ENCODE measurements at regions not wholly inside any gene's neighbourhood (a gene's known extent, or its start where the extent isn't known, plus 50 kb on each side); places are given as distances from the start of the nearest gene placed in this dataset.
"Not testable (repeated sequence)": the region's sequence is repeated elsewhere in the genome, so short reads cannot be mapped to it uniquely, and the experiment has no call there.

DNA sequence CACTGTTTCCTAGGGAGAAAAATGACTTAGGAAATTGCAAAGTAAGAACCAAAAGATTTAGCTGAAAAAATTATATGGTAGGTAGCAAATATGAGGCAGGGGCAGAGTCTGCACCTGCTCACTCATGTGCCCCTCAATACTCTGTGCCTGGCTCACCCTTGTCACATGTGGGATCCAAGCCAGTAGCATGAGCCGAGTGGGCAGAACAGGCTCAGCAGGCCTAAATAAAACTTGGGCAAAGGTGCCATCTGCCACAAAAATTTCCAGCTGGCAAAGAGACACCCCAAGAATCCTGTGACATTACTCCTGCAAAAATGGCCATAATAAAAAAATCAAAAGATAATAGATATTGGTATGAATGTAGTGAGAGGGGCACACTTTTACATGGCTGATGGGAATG is 1321.2 kb downstream of the NCAM2 start:
- no peak for DNase-seq

DNA sequence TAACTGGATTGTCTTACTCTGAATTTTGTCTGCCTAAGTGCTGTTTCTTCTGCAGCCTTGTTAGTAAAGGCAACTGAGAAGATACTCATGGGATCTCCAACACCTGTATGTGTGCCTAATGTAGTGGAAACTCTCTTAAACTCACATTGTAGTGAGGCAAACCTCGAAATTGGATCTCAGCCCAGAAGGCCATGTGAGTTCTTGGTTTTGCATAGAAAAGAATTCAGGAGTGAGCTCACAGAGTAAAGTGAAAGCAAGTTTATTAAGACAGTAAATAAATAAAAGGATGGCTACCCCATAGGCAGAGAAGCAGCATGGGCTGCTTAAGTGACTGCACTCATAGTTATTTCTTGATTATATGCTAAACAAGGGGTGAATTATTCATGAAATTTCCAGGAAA is 1344.7 kb downstream of the NCAM2 start:
- peak; percentile 51 for DNase-seq

DNA sequence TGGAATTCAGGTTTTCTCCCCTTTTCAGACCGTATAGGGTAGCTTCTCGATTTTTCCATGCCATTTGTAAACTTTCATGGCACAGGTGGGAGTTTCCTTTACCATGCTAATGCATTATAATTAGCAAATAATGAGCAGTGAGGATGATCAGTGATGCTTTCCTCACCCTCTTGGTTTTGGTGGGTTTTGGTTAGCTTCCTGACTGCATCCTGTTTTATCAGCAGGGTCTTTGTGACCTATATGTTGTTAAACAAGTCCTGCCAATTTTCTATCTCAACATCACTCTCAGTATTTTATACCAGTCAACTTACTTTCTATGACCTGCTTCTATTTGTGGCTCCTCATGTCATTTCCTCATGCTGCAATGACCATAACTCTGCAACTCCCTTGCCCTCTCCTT is 1345.1 kb downstream of the NCAM2 start:
- no peak for DNase-seq

DNA sequence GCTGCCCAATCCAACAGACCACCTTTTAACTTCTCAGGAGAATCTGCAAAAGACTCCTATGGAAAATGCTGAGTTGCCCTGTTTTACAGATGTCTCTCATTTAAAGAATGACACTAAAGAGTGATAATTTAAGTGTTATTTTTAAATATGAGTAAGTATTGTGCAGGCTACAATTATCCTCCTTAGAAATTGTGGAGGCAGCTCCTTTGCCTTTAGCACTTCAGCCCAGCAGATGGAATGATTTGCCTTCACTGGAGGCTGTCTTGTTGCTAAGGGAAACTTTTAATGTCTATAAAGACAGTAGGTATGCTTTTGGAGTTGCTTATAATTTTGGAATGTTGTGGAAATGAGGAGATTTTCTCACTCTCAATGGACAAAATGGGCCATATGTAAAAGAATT is 1345.5 kb downstream of the NCAM2 start:
- DNase-seq, result no peak

DNA sequence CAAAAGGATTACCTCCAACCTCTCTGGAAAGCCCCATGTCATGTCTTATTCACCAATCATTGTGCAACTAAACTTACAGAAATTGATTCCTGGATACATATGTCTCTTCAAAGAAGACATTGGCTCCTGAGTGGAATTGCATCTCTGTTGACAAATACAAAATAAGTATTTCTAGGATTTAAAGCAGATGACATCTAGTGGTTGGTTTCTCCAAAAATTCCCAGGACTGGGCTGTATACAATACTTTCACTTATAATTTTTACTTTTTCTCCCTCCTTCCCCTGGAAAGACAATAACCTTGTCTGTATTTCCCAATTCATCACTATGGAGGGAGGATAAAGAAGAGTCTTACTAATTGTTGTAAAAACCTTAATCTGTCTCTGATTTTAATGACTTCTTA is 1347.4 kb downstream of the NCAM2 start:
- no peak for DNase-seq

DNA sequence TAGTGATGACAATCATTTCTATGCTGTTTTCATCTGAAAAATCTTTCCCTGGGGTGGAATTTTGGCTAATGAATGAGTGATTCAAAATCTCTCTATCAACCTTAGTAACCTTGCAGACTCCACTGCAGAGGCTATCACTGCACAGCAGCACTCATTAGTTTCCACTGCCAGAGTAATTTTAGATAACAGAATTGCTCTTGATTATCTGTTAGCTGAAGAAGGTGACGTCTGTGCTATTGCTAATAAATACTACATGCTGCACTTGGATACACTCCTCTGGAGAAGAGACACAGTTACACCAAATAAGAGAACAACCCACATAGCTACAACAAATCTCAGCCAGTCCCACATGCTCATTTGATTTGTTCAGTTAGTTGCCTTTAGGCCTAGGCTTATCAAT is 1348.4 kb downstream of the NCAM2 start:
- no peak for DNase-seq

DNA sequence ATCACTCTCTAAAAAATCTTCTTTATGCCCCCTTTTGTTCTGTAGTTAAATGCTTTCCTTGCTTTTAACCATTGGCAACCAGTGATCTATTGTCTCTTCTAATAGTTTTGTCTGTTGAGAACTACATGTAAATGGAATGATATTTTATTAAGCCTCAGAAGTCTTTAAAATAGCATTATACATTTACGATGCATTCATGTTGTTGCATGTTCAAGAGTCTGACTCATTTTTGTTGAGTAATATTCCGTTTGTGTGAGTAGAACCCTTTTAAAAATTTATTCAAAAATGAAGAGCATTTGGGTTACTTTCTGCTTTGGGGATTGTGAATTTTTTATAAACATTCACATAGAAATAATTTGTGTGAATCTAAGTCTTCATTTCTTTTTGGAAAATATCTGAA is 1352.9 kb downstream of the NCAM2 start:
- no peak for DNase-seq

DNA sequence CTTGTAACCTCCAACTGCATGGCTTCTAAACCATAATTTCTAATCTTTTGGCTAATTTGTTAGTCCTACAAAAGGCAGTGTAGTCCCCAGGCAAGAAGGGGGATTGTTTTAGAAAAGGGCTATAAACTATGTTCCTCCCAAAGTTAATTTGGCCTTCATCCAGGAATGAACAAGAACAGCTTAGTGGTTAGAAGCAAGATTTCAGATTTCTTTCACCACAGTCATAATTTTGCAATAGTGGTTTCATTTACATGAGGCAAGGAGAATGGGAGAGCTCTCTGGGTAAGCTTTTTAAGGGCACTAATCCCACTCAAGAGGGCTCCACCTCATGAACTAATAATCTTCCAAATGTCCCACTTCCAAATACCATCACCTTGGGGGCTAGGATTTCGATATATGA is 1353.9 kb downstream of the NCAM2 start:
- no peak for DNase-seq

DNA sequence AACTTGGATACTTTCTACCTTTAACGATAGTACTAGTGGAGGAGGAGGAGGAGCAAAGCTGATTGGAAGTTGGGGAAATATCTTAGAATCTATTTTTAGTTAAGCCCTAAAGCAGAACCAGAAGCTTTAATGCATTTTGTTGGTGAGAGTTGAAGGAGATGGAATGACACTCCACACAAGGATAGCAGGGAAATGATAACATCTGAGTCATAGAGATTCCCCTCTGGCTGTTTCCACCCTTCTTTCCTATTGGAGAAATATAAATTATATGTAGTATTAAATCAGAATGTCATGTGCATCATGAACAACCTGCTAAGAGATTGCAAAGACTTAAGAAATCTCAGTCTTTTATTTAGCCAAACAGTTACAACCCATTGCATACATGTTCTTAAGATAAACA is 1357.7 kb downstream of the NCAM2 start:
- no peak for DNase-seq

DNA sequence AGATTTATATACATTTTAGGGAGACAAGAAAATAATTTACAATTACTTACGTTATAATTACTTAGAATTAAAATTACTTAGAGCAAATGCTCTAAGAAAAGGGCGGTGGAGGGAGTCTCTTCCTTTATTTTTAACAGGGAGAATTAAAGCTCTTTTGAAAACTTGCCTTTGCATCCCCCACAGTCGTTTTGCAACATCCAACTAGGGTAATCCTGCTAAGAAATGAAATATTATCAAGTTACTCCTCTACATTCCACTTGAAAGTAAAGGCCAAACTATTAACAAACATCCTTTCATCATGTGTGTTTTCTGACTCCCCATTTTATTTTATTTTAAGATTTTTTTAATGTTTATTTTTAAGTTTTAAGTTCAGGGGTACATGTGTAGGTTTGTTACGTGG is 1358.5 kb downstream of the NCAM2 start:
- DNase-seq, result no peak

DNA sequence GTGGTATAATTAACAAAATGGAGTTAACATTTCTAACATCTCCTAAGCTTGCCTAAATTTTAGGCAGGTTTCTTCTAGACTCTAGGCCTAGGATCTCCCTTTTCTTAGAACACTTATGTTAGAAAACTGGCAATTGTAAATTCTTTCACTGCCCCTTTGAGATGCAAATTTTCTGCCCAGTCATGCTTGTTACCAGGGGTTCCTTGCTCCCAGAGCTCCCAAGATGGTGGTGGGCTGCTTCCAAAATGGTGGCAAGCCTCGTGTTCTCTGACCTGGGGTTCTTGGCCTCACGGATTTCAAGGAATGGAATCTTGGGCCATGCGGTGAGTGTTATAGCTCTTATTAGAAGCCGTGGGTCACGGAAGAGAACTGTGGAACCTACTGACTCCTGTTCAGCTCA is 1361.4 kb downstream of the NCAM2 start:
- not testable (repeated sequence) for DNase-seq

DNA sequence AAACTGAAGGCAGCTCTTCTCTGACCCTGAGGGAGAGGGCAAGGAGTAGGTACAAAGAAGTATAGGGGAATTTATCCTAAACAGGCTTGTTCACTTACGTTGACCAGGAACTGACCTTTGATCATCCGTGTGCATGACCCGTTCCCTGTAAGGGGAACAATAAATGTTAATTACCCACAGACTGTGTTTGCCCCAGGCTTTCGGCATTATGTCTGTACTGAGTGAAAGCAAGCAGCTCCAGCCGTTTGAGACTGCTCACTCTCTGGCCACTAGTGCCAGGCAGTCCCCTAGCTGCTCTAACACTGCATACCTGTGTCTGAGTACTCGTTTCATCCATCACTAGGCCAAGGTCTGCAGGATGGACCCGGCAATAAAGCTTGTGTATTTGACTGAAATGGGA is 1365.3 kb downstream of the NCAM2 start:
- DNase-seq, result no peak

DNA sequence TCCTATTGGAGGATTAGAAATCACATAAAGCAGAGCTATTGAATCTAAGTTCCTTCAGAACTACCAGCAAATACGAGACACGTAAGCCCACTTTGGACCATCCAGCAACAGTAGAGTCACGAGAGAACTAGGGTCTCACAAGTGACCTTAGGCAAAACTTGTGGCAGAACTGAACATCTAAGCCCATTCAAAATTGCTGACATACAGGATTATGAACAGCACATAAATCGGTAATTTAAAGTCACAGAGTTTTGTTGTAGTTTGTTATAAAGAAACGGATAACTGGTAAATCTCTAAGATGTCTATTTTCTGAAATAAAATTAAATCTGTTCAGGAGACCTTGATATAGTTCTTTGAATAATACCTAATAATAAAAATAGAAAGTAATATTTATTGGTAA is 1366.0 kb downstream of the NCAM2 start:
- DNase-seq, result no peak

DNA sequence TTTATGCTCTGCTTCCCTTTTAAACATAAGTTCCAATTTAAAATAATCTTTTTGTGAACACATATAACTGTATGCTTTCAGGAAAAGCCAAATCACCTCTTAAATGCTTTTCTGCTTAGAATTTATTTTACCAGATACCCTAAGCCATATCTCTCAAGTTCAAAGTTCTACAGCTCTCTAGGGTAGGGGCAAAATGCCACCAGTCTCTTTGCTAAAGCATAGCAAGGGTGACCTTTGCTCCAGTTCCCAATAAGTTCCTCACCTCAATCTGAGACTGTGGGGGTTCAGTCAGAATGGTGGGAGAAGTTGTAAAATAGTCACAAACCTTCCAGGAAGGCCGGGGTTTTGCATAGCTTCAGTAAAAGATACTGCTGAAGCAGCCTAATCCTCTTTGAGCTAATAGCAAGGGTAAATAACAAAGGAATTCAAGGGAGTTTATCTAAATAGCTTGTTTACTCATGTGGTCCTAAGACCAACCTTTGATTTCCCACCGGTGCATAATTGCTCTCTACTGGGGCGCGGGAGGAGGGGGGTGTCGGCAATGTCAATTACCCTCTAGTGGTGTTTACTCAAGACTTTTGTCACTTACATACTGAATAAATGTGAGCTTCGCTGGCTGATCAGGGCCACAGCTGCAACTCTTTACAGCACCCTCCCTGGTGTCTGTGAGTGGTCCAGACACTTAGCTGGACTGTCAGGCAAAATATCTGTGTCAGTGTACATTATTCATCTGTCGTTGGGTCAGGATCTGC is 1376.2 kb downstream of the NCAM2 start:
- DNase-seq, result no peak

DNA sequence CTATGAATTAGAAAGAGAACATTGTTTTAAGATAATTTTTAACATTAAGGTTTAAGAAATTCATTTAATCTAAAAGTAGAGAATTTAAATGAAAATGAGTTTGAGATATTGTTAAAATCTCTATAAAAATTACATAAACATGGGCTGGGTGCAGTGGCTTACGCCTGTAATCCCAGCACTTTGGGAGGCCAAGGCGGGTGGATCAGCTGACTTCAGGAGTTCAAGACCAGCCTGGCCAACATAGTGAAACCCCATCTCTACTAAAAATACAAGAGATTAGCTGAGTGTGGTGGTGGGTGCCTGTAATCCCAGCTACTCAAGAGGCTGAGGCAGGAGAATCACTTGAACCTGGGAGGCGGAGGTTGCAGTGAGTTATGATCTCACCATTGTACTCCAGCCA is 1379.6 kb downstream of the NCAM2 start:
- not testable (repeated sequence) for DNase-seq

DNA sequence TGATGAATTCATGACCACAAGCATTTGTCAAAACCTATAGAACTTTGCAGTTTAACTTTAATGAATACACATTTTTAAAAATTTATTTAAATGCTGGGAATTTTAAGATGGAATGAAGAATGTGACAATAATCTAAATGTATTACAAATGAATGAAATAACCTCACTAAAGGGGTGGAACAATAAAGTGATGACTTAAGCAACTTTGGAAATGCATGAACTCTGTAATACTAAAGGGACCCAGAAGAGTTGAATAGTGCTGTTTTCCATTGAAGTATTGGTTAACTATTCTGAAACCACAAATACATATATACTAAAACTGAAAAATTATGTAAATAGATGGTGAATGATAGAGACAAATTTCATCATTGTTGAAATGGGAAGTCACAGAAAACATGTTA is 1395.1 kb downstream of the NCAM2 start:
- no peak for DNase-seq

DNA sequence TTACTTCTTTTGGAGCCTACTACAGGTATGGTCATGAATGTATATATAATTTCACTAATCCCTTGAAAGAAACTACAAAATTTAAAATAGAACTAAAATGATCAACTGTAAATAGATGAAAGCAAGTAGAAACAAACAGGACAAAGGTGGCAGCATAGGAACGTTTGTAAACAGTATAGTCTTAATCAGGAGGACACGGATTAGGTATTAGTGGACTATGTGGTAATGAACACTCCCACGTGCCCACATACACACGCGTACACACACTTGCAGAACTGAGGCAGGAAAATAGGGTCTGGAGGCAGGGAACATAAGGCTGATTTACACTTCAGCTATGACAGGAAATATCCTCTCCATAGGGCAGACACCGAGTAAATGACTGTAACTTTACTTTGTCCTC is 1397.8 kb downstream of the NCAM2 start:
- no peak for DNase-seq

DNA sequence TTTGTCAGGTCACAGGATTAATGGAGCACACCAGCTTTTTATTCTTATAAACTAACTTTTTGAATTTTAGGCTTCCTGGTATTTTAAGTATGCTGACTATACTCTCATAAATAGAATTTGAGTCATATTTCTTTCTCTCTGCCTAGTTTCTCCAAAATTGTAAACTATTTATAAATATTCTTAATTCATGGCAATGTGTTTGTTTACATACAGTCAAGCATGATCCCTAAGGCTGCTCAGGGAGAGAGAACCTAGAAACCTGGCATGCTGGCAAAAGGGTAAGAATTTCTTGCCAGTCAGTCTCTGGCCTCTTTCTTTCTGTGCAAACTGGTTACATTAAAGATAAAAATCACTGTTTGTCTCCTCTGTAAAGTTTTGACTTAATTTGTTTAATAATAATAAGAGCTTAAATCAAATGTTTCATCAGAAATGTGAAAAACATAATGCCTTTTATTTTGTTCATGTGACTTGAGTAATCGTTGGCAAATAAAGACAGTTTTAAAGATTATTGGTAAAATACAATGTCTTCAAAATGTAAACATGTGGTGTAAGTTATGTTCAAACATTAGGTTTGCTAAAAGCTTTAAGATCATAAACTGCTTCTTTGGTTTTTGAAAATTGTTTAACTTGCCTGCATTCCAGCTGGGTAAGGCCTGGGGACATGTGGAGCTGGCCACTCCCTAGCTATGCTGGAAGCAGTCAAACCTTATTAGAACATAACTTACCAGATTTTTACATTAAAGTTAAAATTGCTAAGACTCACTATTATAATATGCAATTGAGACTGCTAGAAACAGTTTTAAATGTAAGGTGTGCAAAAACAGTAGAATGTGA is 1401.7 kb downstream of the NCAM2 start:
- DNase-seq, result no peak

DNA sequence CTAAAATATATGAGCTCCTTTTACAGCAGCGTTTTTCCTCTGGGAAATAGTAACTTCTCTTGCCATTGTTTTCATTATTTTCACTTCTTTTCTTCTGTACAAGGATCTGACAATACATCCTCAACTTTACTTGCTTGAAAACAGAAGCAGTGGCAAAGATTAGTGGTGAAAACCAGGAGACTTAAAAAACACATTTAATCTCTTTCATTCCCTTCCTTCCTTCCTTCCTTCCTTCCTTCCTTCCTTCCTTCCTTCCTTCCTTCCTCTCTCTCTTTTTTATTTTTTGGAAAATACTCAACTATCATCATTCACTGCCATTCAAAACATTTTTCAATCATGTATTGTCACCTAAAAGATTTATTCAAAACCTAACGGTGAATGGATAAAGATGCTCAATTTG is 1411.4 kb downstream of the NCAM2 start:
- DNase-seq, result no peak

DNA sequence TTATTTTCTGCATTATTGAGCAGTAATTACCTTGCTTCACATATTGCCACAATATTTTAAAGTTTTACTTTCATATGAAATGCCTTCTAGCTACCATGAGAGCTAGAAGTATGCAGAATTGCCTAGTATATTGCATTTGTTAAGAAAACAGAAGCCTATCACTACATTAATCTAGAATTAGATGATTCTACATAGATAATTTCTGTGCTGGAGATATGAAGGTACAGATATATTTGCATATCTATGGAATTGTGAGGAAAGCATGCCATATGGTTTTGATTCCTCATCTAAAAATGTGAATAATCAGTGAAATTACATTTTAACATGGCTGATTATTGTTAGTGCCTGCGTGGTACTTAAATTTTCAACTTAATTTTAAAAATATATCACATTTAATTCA is 1418.3 kb downstream of the NCAM2 start:
- no peak for DNase-seq

DNA sequence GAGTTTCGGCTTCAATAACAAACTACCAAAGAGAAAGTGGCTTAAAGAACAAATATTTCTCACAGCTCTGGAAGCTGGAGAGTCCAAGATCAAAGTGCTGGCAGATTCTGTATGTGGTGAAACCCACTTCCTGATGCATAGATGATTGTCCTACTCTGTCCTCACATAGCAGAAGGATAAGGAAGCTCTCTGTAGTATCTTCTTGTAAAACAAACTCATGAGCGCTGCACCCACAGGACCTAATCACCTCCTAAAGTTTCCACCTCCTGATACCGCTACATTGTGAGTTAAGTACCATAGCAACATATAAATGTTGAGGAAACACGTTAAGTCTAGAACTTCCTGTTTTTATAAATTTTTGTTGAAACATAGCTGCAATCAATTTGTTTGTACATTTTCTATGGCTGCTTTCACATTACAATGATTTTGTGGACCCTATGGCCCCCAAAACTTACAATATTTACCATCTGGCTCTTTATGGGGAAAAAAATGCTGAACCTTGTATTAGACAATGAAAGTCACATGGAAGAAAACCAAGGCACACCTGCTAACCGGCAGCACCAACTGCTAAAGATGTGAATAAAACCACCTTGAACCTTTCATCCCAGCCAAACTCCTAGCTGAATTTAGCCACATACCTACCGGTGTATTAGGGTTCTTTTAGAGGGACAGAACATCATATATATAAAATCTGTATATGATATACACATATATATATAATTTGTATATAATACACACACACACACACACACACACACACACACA is 1423.4 kb downstream of the NCAM2 start:
- DNase-seq, result no peak

DNA sequence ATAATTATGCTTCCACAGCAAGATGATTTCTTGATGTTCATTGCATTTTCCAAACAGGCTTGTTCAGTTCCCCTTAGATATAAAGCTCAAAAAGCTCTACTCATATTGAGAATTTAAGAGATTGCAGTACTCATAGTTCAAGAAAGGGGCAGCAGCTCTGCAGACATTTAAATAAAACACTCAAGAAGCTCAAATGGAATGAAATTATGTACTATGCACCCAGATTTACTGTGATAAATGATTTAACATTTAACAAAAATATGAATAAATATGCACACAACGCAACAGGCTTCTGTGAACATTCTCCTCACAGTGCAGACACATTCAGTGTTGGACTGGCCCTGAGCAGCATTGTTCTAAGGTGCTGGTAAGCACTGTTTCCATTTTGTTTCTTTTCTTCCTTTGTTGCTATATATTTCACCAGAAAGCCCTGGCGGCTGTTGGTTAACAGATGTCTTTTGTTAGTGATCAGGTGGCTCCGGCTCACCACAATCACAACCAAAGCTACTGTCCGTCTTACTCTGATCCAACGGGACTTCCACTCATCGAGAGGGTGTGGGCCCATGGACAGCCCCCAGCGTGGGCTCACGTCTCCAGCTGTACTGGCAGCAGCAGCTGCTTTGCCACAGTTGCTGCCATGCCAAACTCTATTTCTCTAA is 1440.3 kb downstream of the NCAM2 start:
- DNase-seq, result no peak

DNA sequence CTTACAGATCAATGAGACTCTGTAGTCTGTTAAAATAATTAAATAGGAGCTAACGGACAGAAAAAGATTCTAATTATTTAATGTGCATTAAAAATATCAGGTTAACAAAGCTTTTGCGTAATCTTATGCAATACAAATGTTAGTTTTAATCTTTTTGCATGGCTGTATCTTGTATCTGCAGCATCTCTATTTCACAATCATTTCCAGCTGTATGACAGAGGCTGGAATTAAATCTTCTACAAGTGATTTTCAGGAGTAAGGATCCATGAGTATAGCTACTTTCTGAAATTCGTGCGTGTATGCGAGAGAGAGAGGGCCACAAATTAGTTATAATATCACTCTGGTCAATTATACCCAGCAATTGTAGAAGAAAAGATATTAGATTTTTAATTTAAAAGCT is 1446.8 kb downstream of the NCAM2 start:
- no peak for DNase-seq
